ENCODE measurements at regions not wholly inside any gene's neighbourhood (a gene's known extent, or its start where the extent isn't known, plus 50 kb on each side); places are given as distances from the start of the nearest gene placed in this dataset.

DNA sequence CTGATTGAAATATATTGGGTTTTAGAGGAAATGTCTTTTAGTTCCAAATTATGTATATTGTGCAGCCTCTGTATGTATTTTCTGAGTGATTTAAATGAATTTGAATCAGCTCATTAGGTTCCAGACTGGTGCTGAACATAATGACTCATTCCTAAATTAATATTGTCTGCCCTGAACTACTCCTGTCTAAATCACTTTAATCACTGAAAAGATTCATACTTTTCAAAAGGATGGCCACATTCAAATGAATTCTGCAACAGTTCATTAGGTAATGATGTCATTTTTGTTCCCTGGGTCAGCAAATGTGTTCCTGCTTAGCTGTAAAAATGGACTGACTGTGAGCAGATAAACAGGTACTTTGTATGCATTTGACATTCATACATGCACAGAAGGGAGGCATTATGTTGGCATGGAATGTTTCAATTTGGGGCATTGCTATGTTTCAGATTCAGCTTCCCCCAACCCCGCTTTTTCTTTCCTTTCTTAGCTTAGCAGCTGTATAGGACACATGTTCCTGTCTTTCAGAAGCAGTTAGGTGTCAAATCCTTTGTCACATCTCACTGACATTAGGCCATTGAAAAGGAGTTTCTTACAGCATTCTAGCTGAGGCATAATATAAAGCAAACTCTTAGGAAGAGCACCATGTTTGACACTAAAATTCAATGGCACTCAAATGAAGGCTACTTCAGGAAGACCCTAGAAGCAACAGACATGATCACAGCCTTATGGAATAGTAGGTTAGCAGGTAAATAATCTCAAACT is 318.5 kb upstream of the ARPP21 start:
- DNase-seq = no peak
- Histone ChIP-seq H3K36me3 (no peaks in the 10 kb centered on the region), H3K27me3 (no peaks in the 10 kb centered on the region), H3K9me3 (peaks cover 0 to 25% of the 10 kb centered on the region in 2 donors), H3K27ac (no peak overlapping the region), H3K4me1 (no peaks in the 10 kb centered on the region), H3K4me3 (no peak overlapping the region)
- TF ChIP-seq, protein P1, sequence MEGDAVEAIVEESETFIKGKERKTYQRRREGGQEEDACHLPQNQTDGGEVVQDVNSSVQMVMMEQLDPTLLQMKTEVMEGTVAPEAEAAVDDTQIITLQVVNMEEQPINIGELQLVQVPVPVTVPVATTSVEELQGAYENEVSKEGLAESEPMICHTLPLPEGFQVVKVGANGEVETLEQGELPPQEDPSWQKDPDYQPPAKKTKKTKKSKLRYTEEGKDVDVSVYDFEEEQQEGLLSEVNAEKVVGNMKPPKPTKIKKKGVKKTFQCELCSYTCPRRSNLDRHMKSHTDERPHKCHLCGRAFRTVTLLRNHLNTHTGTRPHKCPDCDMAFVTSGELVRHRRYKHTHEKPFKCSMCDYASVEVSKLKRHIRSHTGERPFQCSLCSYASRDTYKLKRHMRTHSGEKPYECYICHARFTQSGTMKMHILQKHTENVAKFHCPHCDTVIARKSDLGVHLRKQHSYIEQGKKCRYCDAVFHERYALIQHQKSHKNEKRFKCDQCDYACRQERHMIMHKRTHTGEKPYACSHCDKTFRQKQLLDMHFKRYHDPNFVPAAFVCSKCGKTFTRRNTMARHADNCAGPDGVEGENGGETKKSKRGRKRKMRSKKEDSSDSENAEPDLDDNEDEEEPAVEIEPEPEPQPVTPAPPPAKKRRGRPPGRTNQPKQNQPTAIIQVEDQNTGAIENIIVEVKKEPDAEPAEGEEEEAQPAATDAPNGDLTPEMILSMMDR (IDR thresholded peaks at IDR 0.05) = no peak
- intact Hi-C loops (cut with DNase I) = no loop called here
- no peak for ATAC-seq

DNA sequence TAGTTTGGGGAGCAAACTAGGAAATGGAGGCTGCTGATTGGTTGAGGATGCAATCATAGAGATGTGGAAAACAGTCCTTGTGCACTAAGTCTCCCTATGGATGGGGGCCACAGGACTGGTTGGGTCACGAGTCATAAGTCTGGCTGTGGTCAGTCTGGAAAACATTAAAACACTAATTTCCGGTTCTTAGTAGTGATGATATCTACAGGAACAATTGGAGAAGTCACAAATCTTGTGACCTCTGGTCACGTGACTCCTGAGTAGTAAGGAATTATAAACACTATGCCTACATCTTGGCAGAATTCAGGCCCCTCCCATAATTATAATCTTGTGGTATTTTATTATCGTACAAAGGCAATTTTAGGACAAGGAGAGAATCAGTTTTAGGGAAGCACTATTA is 317.3 kb upstream of the ARPP21 start:
- no peak overlapping the region for H3K27ac ChIP-seq
- DNase-seq (no peak), ATAC-seq (no peak)
- TF ChIP-seq, protein P1 (IDR thresholded peaks at IDR 0.05) = no peak
- H3K36me3 ChIP-seq = no peaks in the 10 kb centered on the region
- H3K9me3 ChIP-seq = peaks cover 0 to 25% of the 10 kb centered on the region in 2 donors
- intact Hi-C loops (cut with DNase I) = no loop called here
- no peaks in the 10 kb centered on the region for H3K27me3 ChIP-seq
- no peak overlapping the region for H3K4me3 ChIP-seq
- no peaks in the 10 kb centered on the region for H3K4me1 ChIP-seq

DNA sequence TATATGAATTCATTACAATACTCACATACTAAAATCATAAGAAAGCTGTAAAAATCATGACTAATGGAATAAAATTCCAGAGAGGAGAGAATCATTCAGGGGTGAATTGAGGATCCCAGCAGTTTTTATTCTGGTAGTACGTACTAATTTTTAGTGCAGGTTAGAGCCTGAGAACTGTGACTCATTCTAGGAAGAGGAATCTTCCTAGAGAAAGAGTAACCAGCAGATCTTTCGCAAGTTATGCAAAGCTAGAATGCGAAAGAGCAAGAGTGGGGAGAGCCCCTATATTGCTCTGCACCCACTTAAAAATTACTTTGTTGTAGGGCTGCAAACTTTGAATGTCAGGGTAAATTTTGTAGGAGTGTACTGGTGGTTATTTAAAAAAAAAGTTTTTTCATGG is 303.6 kb upstream of the ARPP21 start:
- intact Hi-C loops (cut with DNase I) = no loop called here
- ATAC-seq (no peak), DNase-seq (no peak)

DNA sequence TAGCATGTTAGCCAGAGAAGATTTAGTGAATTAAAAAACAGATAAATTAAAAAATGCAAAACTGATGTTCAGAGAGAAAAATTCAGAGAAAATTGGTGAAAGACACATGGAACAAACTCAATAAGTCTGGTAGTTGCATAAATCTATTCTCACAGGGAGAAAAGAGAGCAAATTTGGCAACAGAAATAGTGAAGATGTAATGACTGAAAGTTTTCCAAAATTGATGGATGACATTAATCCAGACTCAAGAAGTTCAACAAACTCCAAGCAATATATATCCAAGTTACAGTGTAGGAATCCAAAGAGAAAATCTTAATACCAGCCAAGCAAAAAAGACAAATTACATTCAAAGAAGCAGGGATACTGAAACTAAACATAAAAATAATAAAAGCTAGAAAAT is 302.7 kb upstream of the ARPP21 start:
- intact Hi-C loops (cut with DNase I) = no loop called here
- DNase-seq (no peak), ATAC-seq (no peak)
- Histone ChIP-seq H3K4me1 (no peaks in the 10 kb centered on the region), H3K9me3 (peaks cover 0 to under 1% of the 10 kb centered on the region in 2 donors), H3K27ac (no peak overlapping the region), H3K36me3 (no peaks in the 10 kb centered on the region), H3K27me3 (no peaks in the 10 kb centered on the region), H3K4me3 (no peak overlapping the region)
- TF ChIP-seq, protein P1 (IDR thresholded peaks at IDR 0.05) = no peak

More for the DNA sequence above, 303.6 kb upstream of the ARPP21 start:
- no peaks in the 10 kb centered on the region for H3K36me3 ChIP-seq
- H3K9me3 ChIP-seq = peaks cover 0 to 4% of the 10 kb centered on the region in 2 donors
- no peaks in the 10 kb centered on the region for H3K4me1 ChIP-seq
- no peaks in the 10 kb centered on the region for H3K27me3 ChIP-seq
- TF ChIP-seq, protein P1 (IDR thresholded peaks at IDR 0.05) = no peak
- no peak overlapping the region for H3K27ac ChIP-seq
- no peak overlapping the region for H3K4me3 ChIP-seq

DNA sequence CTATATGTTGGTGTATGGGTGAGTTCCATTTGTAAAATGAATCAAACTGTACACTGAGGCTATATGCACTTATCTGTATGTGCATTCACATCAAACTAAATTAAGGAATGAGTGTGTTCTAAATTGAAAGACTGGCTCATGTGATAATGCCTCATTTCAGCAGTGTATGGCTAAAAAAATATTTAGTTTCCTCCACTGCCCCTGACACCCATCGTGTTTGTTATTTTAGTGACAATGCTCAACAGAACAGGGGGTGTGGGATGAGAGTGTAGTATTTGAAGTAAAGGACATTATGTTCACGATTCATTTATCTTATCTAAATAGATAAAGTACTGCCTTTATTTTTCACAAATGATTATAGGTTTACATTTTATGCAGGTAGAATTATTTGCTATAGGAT is 301.1 kb upstream of the ARPP21 start:
- Histone ChIP-seq H3K27ac (no peak overlapping the region), H3K27me3 (no peaks in the 10 kb centered on the region), H3K36me3 (no peaks in the 10 kb centered on the region), H3K4me3 (no peak overlapping the region), H3K9me3 (no peaks in the 10 kb centered on the region), H3K4me1 (no peaks in the 10 kb centered on the region)
- DNase-seq (no peak), ATAC-seq (no peak)
- TF ChIP-seq, protein P1 (IDR thresholded peaks at IDR 0.05) = no peak
- intact Hi-C loops (cut with DNase I) = no loop called here

All from left lung (tissue), 4 donors.